HuH-7.5 (cell line): ENCODE measurements at regions not wholly inside any gene's neighbourhood (a gene's known extent, or its start where the extent isn't known, plus 50 kb on each side); places are given as distances from the start of the nearest gene placed in this dataset.
"Not testable (repeated sequence)": the region's sequence is repeated elsewhere in the genome, so short reads cannot be mapped to it uniquely, and the experiment has no call there.

Experiments used
- DNase-seq: peaks from one replicate; pipeline ENCODE4 v3.0.0; 2011; ENCODE audit warnings: low spot score

- no peak for DNase-seq
Observed at GRCh38 chr4:104549736-104550135, 55.0 kb upstream of the CXXC4 start.

DNA sequence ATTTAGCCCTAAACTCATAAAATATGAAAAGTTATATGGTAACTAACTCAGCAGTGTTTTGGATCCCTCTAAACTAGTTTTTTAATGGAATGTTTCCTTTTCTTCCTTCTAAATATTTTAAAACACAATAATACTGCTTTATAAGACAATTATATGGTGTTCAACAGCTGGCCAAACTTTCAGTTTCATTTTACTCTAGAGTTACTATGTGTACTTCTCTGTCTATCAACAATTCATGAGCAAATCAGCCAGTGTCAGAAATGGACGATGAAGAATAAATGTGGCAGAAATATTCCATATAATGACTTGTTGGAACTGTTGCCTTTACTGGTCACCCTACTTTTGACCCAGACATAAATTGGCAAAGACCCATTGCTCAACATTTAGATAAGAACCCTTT, 64.8 kb upstream of the CXXC4 start:
- DNase-seq = no peak

DNA sequence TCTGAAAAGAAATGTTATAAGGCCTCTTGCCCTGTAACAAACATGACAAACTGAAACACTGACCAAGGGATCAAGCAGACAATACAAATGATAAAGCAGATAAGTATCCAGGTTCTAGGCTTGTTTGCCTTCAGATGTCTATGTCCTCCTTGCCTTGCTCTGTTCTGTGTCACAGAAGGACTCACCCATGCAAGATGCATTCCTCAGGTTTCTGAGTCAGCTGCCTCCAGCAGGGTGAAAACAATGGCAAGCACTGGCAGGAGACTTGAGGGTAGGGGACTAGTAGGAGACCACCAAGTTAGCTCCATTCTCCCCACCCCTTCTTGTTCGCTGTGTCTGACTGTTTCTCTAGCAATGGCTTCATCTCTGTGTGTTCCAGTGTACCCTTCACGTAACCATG, 76.6 kb upstream of the CXXC4 start:
- no peak for DNase-seq

GRCh38 chr4:104574371-104574770, 79.7 kb upstream of the CXXC4 start:
- no peak for DNase-seq

- DNase-seq = no peak
Observed at GRCh38 chr4:104575278-104575677, 80.6 kb upstream of the CXXC4 start.

DNA sequence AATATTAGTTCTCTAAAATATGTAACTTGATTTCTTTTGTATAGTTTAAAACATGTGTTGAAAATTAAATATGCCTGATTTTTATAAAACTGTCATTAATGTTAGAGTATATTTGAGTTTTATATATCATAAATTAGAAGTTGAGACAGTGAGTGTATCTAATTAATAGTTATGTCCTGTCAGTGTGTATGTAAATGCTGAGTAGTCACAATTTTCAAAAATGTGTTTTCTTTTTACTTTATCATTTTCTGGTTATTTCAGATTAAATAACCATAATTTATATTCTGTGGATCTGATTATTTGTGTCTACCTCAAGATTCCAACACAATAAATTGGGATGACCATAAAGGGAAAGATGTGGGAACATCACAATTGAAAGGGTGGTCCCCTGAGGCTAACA, 82.7 kb upstream of the CXXC4 start:
- DNase-seq = no peak

GRCh38 chr4:104581476-104581875, 86.8 kb upstream of the CXXC4 start:
- DNase-seq = not testable (repeated sequence)

GRCh38 chr4:104582056-104582455, 87.4 kb upstream of the CXXC4 start:
- DNase-seq = not testable (repeated sequence)

DNA sequence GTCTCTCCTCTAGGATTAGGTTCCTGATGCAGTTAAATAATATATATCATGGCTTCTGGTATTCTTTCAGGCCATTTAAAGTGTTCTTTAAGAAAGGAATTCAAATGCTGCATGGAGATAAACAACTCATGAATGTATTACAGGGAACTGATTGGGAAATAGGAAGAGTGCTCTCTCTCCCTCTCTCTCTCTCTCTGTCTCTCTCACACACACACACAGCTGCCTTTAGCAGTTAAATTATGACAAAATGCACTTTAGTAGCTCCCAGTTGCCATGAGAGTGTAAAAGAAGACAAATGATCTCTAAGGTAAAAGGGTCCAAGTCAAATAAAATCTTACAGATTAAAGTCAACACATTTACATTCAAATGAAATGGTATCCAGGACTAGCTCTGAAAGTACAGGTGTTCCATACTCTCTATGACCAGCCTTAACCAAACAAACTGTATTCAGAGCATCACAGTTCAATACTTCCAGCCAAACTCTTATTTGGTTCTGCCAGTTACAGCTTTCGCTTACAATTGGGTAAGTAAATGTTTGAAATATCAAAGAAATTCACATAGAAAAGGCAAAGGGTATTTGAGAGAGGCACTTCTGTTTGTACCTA, 94.7 kb upstream of the CXXC4 start:
- no peak for DNase-seq

- no peak for DNase-seq
Observed at GRCh38 chr4:104591510-104591911, 96.8 kb upstream of the CXXC4 start.

DNA sequence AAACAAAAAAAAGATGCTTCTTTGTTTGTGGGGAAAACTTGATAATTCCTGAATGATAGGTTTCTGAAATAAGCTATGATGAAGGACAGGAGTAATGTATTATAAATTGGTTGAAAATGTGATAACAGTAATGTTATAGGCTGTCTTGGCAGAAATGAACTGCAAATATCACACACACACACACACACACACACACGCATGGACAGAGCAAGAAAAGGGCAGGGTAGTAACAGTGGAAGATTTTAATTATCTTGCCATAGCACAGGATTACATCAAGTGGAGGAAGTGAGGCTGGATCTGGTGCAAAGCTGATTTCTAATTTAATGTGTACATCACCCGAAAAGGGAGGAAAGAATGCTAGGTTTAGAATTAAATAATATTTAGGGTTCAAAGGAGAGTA, 97.5 kb upstream of the CXXC4 start:
- DNase-seq = no peak

DNA sequence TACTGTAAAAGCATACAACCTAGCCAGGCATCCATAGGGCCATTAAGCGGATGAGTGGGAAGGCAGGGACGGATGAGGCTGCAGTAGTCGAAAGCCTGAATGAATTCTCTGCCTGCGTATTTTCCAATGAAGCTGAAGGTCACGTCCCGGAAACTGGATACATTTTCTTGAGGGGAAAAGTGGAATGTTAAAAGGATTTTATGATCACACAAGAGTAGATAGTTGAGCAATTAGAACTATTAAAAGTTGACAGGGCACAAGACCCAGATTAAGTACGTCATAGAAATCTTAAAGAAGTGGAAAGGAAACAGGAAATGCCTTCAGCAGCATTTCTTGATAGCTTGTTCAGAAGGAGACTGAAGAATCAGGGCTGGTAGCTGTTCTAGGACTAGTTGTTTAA, 98.3 kb upstream of the CXXC4 start:
- no peak for DNase-seq

- no peak for DNase-seq
Observed at GRCh38 chr4:104596189-104596588, 101.5 kb upstream of the CXXC4 start.

DNA sequence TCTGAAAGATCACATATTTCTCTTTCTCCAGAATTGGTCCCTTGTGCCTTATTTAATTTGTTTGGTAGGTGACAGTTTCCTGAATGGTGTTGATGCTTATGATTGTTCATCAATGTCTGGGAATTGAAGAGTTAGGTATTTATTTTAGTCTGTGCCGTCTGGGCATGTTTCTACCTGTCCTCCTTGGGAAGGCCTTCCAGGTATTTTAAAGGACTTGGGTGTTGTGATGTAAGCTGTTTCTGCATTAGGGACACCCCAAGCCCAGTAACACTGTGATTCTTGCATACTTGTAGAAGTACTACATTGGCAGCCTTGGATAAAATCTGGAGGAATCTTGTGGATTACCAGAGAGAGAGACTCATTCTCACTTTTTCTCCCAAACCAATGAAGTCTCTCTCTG, 120.8 kb upstream of the CXXC4 start:
- no peak for DNase-seq

- DNase-seq = no peak
Observed at GRCh38 chr4:104615926-104616325, 121.2 kb upstream of the CXXC4 start.

- DNase-seq = no peak
Observed at GRCh38 chr4:104616401-104616820, 121.7 kb upstream of the CXXC4 start.

- DNase-seq = no peak
Observed at GRCh38 chr4:104625706-104626105, 131.0 kb upstream of the CXXC4 start.

DNA sequence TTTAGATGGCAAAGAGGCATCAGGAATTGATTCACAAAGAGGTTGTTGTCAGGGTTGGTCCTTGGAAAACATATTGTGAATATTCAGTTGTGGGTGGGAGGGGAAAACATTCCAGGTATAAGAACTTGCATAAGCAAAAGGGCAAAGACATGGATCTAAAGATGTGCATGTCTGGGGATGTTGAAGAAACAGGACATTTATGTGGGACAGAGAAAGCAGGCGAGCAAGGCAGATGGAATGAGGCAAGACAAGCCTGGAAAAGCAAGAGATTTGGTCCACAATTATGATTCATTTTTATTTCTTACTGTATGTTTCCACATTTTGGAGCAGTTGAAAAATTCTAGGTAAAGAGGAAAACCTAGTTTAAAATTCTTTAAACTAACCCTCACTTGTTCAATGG, 134.9 kb upstream of the CXXC4 start:
- no peak for DNase-seq

- no peak for DNase-seq
Observed at GRCh38 chr4:104630272-104630671, 135.6 kb upstream of the CXXC4 start.

GRCh38 chr4:104631000-104631399, 136.3 kb upstream of the CXXC4 start:
- DNase-seq = no peak

- DNase-seq = no peak
Observed at GRCh38 chr4:104641418-104641817, 146.7 kb upstream of the CXXC4 start.

DNA sequence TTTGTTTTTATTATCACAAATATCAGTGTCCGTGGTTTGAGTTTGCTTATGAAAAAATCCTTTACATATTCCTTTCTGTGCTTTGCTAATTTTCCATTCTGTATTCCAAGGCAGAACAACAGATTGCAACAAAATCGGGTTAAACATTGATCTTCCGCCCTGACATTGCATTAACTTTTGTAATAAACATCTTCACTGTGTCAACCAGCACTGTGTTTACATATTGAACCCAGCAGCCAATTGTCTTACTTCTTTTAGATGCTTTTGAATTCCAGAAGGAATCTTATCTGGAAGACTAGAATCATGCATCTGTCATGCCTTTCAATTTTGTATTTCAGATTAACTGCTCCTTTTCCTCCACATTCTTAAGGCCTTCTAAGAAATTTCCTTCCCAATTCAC, 147.8 kb upstream of the CXXC4 start:
- DNase-seq = no peak

DNA sequence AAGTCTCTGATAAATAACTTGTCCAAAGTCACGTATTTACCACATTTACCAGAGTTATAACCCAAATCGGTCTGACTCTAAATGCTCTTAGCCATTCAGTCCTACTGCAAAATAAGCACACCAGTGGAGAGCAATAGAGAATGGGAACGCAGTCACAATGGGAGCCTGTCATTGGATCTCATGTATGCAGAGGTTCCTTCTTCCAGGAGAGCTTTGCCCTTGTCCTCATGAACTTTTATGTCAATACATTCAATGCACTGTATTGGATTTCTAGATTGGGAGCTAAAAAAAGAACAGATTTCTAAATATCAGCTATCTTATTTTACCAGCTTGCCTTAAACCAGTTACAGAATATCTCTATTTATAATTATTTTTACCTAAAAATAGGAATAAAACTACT, 149.1 kb upstream of the CXXC4 start:
- no peak for DNase-seq

DNA sequence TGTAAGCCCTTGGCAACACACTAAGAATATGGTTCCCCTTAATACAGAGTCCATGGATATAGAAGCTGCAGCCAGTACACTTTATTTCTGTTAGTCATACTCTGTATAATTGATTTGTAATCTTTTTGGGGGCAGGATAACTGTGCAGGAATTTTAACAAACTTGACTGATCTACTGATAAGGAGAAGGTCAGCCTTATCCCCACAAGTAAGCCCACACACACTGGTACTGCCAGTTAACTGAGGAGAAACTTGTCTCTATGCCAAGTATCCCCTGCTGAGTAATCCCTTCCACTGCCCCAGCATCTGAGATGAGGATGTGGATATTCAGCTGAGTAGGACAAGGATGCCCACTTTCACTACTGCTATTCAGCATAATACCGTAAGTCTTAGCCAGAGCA, 154.9 kb upstream of the CXXC4 start:
- DNase-seq = no peak

GRCh38 chr4:104662269-104662668, 167.6 kb upstream of the CXXC4 start:
- not testable (repeated sequence) for DNase-seq
